Uterus (tissue), 2 donors: ENCODE measurements at regions not wholly inside any gene's neighbourhood (a gene's known extent, or its start where the extent isn't known, plus 50 kb on each side); places are given as distances from the start of the nearest gene placed in this dataset.

Experiments
- CTCF ChIP-seq, 4 experiments: fragments of 200-600 bp in 2 of 4; fragments of 450-650 bp in 2 of 4; sonication (generic) in 2 of 4; IDR thresholded peaks; one replicate each; pipeline ENCODE4 v1.5.1; 2016 to 2019; ENCODE audit warnings: antibody characterized with exemption in 4 of 4, mild to moderate bottlenecking in 2 of 4, moderate library complexity in 1 of 4
- POLR2A ChIP-seq, 2 donors: fragments of 450-650 bp; IDR thresholded peaks; one replicate each; pipeline ENCODE4 v1.6.1; 2016; ENCODE audit warnings: antibody characterized with exemption in 2 of 2, mild to moderate bottlenecking in 1 of 2, moderate library complexity in 1 of 2

DNA sequence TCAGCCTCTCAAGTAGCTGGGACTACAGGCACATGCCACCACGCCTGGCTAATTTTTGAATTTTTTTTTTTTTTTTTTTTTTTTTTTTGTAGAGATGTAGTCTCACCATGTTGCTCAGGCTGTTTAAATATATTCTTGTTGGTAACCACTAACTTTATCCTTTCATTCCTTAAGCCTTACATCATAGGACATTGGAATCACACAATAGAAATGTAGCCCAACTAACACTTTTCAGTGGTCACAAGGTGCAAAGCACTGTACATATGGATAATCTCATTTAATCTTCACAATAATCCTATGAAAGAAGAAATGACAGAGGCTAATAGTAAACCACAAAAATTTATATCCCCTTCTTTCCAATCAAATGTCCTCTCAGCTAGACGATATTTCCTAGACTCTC, 417.8 kb upstream of the DACH1 start:
- no peak for TF ChIP-seq POLR2A (IDR thresholded peaks at IDR 0.05)
- no peak for TF ChIP-seq CTCF (IDR thresholded peaks at IDR 0.05)
